Neuron (in vitro differentiated cells): ENCODE measurements at regions not wholly inside any gene's neighbourhood (a gene's known extent, or its start where the extent isn't known, plus 50 kb on each side); places are given as distances from the start of the nearest gene placed in this dataset.
"Not testable (repeated sequence)": the region's sequence is repeated elsewhere in the genome, so short reads cannot be mapped to it uniquely, and the experiment has no call there.

Experiments used
- H2AFZ ChIP-seq: one replicate; pipeline ENCODE4 v1.6.1; 2013; ENCODE audit warnings: low read depth, mild to moderate bottlenecking, inconsistent platforms, low read length, moderate library complexity
- H3K27me3 ChIP-seq: one replicate; pipeline ENCODE4 v1.6.1; 2013; ENCODE audit warnings: low read length; ENCODE audit not compliant: insufficient read depth
- H3K36me3 ChIP-seq: one replicate; pipeline ENCODE4 v1.6.1; 2013; ENCODE audit warnings: low read length; ENCODE audit not compliant: insufficient read depth
- H3K4me1 ChIP-seq: one replicate; pipeline ENCODE4 v1.6.1; 2013; ENCODE audit warnings: low read length; ENCODE audit not compliant: insufficient read depth
- H3K4me3 ChIP-seq: 2 replicates; pipeline ENCODE4 v1.5.1; 2013; ENCODE audit warnings: mild to moderate bottlenecking, low read length, moderate library complexity
- H3K9me3 ChIP-seq: one replicate; pipeline ENCODE4 v1.6.1; 2013; ENCODE audit warnings: low read length

GRCh38 chr9:63912451-63912850, 1372.6 kb downstream of the FOXD4L5 start:
- not testable (repeated sequence) for H3K4me3 ChIP-seq, H3K27me3 ChIP-seq

GRCh38 chr9:63909076-63909475, 1375.9 kb downstream of the FOXD4L5 start:
- not testable (repeated sequence) for H3K27me3 ChIP-seq, H3K36me3 ChIP-seq, H3K9me3 ChIP-seq, H3K4me1 ChIP-seq, H3K4me3 ChIP-seq, H2AFZ ChIP-seq

More at GRCh38 chr9:63912451-63912850, 1372.6 kb downstream of the FOXD4L5 start:
- H2AFZ ChIP-seq, H3K9me3 ChIP-seq, H3K4me1 ChIP-seq, H3K36me3 ChIP-seq: not testable (repeated sequence)

- H3K36me3 ChIP-seq, H2AFZ ChIP-seq, H3K9me3 ChIP-seq, H3K4me1 ChIP-seq, H3K27me3 ChIP-seq, H3K4me3 ChIP-seq: not testable (repeated sequence)
Observed at GRCh38 chr9:63899637-63900190, 1385.3 kb downstream of the FOXD4L5 start.

- H2AFZ ChIP-seq, H3K4me1 ChIP-seq: not testable (repeated sequence)
Observed at GRCh38 chr9:63881386-63881785, 1403.6 kb downstream of the FOXD4L5 start.

GRCh38 chr9:63876380-63876779, 1408.6 kb downstream of the FOXD4L5 start:
- H3K9me3 ChIP-seq, H3K36me3 ChIP-seq, H2AFZ ChIP-seq, H3K4me1 ChIP-seq, H3K27me3 ChIP-seq, H3K4me3 ChIP-seq: not testable (repeated sequence)

More at GRCh38 chr9:63881386-63881785, 1403.6 kb downstream of the FOXD4L5 start:
- not testable (repeated sequence) for H3K36me3 ChIP-seq, H3K9me3 ChIP-seq, H3K4me3 ChIP-seq, H3K27me3 ChIP-seq

GRCh38 chr9:63859475-63860215, 1425.4 kb downstream of the FOXD4L5 start:
- Histone ChIP-seq H3K9me3 (no peaks in the 10 kb centered on the region), H3K4me3 (no peak overlapping the region)

GRCh38 chr9:63859090-63859474, 1425.9 kb downstream of the FOXD4L5 start:
- H3K27me3 ChIP-seq, H2AFZ ChIP-seq, H3K9me3 ChIP-seq, H3K4me1 ChIP-seq, H3K4me3 ChIP-seq, H3K36me3 ChIP-seq: not testable (repeated sequence)

More at GRCh38 chr9:63859475-63860215, 1425.4 kb downstream of the FOXD4L5 start:
- Histone ChIP-seq H2AFZ (no peak overlapping the region), H3K27me3 (no peaks in the 10 kb centered on the region), H3K36me3 (no peaks in the 10 kb centered on the region), H3K4me1 (no peaks in the 10 kb centered on the region)

GRCh38 chr9:63853140-63853751, 1431.8 kb downstream of the FOXD4L5 start:
- H3K4me3 ChIP-seq, H2AFZ ChIP-seq, H3K36me3 ChIP-seq, H3K27me3 ChIP-seq, H3K4me1 ChIP-seq, H3K9me3 ChIP-seq: not testable (repeated sequence)

- not testable (repeated sequence) for H3K9me3 ChIP-seq
Observed at GRCh38 chr9:63824804-63825203, 1460.2 kb downstream of the FOXD4L5 start.

GRCh38 chr9:63823375-63824201, 1461.4 kb downstream of the FOXD4L5 start:
- H3K27me3 ChIP-seq, H3K9me3 ChIP-seq, H3K4me1 ChIP-seq, H2AFZ ChIP-seq, H3K4me3 ChIP-seq, H3K36me3 ChIP-seq: not testable (repeated sequence)

More at GRCh38 chr9:63824804-63825203, 1460.2 kb downstream of the FOXD4L5 start:
- H3K27me3 ChIP-seq, H2AFZ ChIP-seq, H3K36me3 ChIP-seq, H3K4me3 ChIP-seq, H3K4me1 ChIP-seq: not testable (repeated sequence)

- H3K4me1 ChIP-seq, H3K4me3 ChIP-seq, H3K36me3 ChIP-seq, H3K27me3 ChIP-seq, H2AFZ ChIP-seq, H3K9me3 ChIP-seq: not testable (repeated sequence)
Observed at GRCh38 chr9:63822615-63823374, 1462.2 kb downstream of the FOXD4L5 start.

GRCh38 chr9:63821293-63821692, 1463.7 kb downstream of the FOXD4L5 start:
- H3K4me1 ChIP-seq, H3K4me3 ChIP-seq, H2AFZ ChIP-seq, H3K9me3 ChIP-seq, H3K36me3 ChIP-seq: not testable (repeated sequence)
- H3K27me3 ChIP-seq = peaks cover 12% of the 10 kb centered on the region

- H3K4me1 ChIP-seq, H3K9me3 ChIP-seq, H3K4me3 ChIP-seq, H2AFZ ChIP-seq, H3K36me3 ChIP-seq: not testable (repeated sequence)
- H3K27me3 ChIP-seq = peaks cover 12% of the 10 kb centered on the region
Observed at GRCh38 chr9:63820882-63821281, 1464.1 kb downstream of the FOXD4L5 start.
